OCI-LY7 (cell line): ENCODE measurements at regions not wholly inside any gene's neighbourhood (a gene's known extent, or its start where the extent isn't known, plus 50 kb on each side); places are given as distances from the start of the nearest gene placed in this dataset.

Experiments
- CTCF ChIP-seq: fragments of 200-600 bp; sonication (generic); conservative IDR thresholded peaks from 2 replicates; pipeline ENCODE4 v1.5.1; 2014; ENCODE audit warnings: mild to moderate bottlenecking, antibody characterized with exemption, low read length, moderate library complexity, mixed read lengths
- EZH2phosphoT487 ChIP-seq: fragments of 200-600 bp; sonication (generic); IDR thresholded peaks from 2 replicates; pipeline ENCODE4 v1.6.1; 2018; ENCODE audit warnings: low read depth, borderline replicate concordance, mild to moderate bottlenecking, mixed run types, antibody characterized with exemption, low read length, moderate library complexity, mixed read lengths

DNA sequence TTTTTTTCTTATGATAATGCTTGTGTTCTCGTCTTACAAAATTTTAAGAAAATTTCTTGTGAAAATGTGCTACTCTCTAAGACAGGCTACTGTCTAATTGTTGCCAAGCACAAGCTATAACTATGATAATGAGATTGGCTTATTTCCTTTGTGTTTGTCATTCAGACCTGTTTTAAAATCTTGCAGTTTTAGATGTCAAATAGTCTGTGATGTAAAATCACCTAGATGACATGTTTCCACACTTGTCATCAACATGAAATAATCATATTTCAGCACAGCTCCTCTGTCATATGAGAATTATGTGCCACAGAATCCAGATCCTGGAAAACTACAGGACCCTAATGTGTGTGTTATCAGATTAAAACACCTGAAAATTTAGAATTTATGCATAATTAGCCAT is 539.7 kb downstream of the USP25 start:
- TF ChIP-seq EZH2phosphoT487 (no peak), CTCF (no peak)
